Suprapubic skin (tissue), 4 donors: ENCODE measurements at regions not wholly inside any gene's neighbourhood (a gene's known extent, or its start where the extent isn't known, plus 50 kb on each side); places are given as distances from the start of the nearest gene placed in this dataset.
"Not testable (repeated sequence)": the region's sequence is repeated elsewhere in the genome, so short reads cannot be mapped to it uniquely, and the experiment has no call there.

Experiments
- CTCF ChIP-seq, 2 donors: fragments of 200-600 bp in 1 of 2; fragments of 450-650 bp in 1 of 2; sonication (generic) in 1 of 2; IDR thresholded peaks; one replicate each; pipeline ENCODE4 v1.5.1; 2016 to 2019; ENCODE audit warnings: antibody characterized with exemption in 2 of 2, mild to moderate bottlenecking in 1 of 2, moderate library complexity in 1 of 2
- POLR2A ChIP-seq, 2 donors: fragments of 450-650 bp; IDR thresholded peaks; one replicate each; pipeline ENCODE4 v1.6.1; 2017; ENCODE audit warnings: antibody characterized with exemption in 2 of 2, mild to moderate bottlenecking in 2 of 2, moderate library complexity in 2 of 2
- POLR2AphosphoS5 ChIP-seq, 3 donors: sonication (generic); formaldehyde crosslinking; IDR thresholded peaks; one replicate each; pipeline ENCODE4 v1.6.1; 2017; ENCODE audit warnings: antibody characterized with exemption in 3 of 3

DNA sequence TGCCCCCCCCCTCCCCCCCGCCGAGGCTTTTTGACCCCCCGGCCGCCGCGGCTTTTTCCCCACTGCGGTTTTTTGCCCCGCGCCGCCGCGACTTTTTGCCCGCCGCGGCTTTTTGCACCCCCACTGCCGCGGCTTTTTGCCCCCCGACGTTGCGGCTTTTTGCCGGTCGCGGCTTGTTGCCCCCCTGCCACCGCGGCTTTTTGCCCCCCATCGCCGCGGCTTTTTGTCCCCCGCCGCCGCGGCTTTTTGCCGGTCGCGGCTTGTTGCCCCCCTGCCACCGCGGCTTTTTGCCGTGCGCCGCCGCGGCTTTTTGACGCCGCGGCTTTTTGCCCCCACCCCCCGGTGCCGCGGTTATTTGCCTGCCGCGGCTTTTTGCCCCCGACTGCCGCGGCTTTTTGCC is 395.4 kb downstream of the ZNF33B start:
- not testable (repeated sequence) for TF ChIP-seq CTCF, POLR2A, POLR2AphosphoS5 (IDR thresholded peaks at IDR 0.05)
